Astrocyte (in vitro differentiated cells and primary cell): ENCODE measurements at regions not wholly inside any gene's neighbourhood (a gene's known extent, or its start where the extent isn't known, plus 50 kb on each side); places are given as distances from the start of the nearest gene placed in this dataset.

ENCODE experiments used
- CTCF ChIP-seq: IDR thresholded peaks from 2 replicates; pipeline ENCODE4 v1.5.1; 2011; ENCODE audit warnings: low read depth, mild to moderate bottlenecking, inconsistent platforms, low read length, moderate library complexity; ENCODE audit not compliant: insufficient read depth
- EZH2 ChIP-seq: IDR thresholded peaks from 2 replicates; pipeline ENCODE4 v1.6.1; 2012; ENCODE audit warnings: mild to moderate bottlenecking, low read length, inconsistent platforms; ENCODE audit not compliant: insufficient read depth

- no peak for TF ChIP-seq CTCF
- no peak for TF ChIP-seq EZH2
Measured at GRCh38 chr5:136731241-136731900, 366.0 kb upstream of the TRPC7 start.
